Stimulated activated naive CD8-positive, alpha-beta T cell treated with anti-CD3 and anti-CD28 coated beads, Interleukin-15, Interleukin-2, amounts not matched to agents 100 U/mL and 50 U/mL, for 24 hours (primary cell): ENCODE measurements at regions not wholly inside any gene's neighbourhood (a gene's known extent, or its start where the extent isn't known, plus 50 kb on each side); places are given as distances from the start of the nearest gene placed in this dataset.
"Not testable (repeated sequence)": the region's sequence is repeated elsewhere in the genome, so short reads cannot be mapped to it uniquely, and the experiment has no call there.

Source experiments
- ATAC-seq: fragments of 150-1000 bp; cut with Tn5 transposase; one replicate; pipeline ENCODE4 v1.10.0; 2021
- DNase-seq: peaks from one replicate; pipeline ENCODE4 v3.0.0; 2021

DNA sequence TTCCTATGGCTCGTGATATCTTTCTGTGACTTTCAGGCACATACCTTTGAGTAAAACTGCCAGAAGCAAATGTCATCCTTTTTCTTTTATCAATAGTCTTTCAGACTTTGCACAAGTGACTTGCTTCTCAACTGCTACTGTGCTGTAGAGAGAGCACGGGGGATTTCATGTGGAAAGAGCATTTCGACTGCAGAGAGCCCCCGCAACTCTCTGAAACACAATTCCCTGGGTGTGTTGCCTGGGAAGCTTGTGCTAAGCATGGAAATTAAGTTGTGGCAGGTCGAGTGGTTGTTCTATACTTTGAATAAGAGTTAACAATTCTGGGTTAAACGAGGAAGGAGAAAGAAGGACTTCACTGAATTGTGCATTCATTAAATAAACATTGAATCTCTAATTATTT, 659.1 kb downstream of the TDRD15 start:
- DNase-seq, result no peak
- ATAC-seq, result no peak

GRCh38 chr2:21787941-21788340, 664.2 kb downstream of the TDRD15 start:
- ATAC-seq (no peak), DNase-seq (no peak)

DNA sequence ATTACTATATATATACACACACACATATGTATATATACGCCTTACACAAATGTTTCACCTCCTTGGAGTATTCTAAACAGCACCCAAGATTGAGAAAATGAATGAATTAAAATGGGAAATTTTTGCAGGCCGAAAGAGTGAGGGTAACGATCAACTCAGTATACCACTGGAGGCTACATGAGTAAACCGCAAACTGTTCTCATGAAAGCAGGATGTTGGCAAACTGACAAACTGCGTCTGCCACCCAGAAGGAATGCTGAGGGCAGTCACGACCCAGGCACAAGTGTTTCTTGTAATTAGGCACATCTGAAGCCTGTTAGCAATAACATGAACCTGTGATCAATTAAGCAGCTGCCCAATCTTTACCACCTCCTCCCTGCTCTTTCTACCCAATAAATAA, 666.5 kb downstream of the TDRD15 start:
- ATAC-seq, DNase-seq: not testable (repeated sequence)

GRCh38 chr2:21792571-21792970, 668.8 kb downstream of the TDRD15 start:
- no peak for DNase-seq
- ATAC-seq, result no peak

GRCh38 chr2:21793461-21793860, 669.7 kb downstream of the TDRD15 start:
- DNase-seq, result no peak

GRCh38 chr2:21794611-21795010, 670.8 kb downstream of the TDRD15 start:
- ATAC-seq (no peak), DNase-seq (no peak)

More at GRCh38 chr2:21793461-21793860, 669.7 kb downstream of the TDRD15 start:
- no peak for ATAC-seq

GRCh38 chr2:21800356-21800755, 676.6 kb downstream of the TDRD15 start:
- ATAC-seq, result no peak
- DNase-seq, result no peak

GRCh38 chr2:21803550-21803949, 679.8 kb downstream of the TDRD15 start:
- ATAC-seq (no peak), DNase-seq (no peak)

DNA sequence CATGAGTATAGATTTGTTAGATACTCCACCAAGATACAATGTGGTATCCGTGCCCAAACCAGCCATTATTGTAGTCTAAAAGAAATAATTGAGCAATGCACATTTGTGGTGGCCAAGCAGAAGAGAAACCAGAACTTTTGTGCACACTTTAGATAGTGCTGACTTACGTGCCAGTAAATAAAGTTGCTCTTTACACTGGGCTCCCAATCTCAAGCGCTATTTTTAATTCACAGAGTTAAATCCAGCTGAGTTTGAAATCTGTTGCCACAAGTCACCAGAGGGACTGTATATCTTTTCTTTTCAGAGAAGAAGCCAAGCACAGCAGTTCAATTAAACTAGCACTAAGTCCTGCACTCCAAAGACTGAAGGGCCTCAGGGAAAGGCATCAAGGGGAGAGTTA, 680.4 kb downstream of the TDRD15 start:
- ATAC-seq (no peak), DNase-seq (no peak)

DNA sequence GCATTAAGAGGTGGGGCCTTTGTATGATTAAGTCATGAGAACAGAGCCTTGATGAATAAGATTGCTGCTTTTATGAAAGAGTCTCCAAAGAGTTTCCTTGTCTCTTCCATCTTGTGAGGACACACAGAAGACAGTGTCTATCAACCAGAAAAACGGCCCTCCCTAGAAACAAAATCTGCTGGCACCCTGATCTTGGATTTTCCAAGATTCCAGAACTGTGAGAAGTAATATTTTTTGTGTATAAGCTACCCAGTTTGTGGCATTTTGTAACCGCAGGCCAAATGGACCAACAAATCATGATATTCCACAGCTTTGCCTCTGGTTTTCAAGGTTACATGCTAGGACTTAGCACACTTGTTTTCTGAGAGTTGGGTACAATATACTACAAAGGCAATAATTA, 687.8 kb downstream of the TDRD15 start:
- ATAC-seq (no peak), DNase-seq (no peak)

GRCh38 chr2:21812766-21813165, 689.0 kb downstream of the TDRD15 start:
- DNase-seq (no peak), ATAC-seq (no peak)

GRCh38 chr2:21814588-21815149, 690.9 kb downstream of the TDRD15 start:
- DNase-seq (no peak), ATAC-seq (no peak)

DNA sequence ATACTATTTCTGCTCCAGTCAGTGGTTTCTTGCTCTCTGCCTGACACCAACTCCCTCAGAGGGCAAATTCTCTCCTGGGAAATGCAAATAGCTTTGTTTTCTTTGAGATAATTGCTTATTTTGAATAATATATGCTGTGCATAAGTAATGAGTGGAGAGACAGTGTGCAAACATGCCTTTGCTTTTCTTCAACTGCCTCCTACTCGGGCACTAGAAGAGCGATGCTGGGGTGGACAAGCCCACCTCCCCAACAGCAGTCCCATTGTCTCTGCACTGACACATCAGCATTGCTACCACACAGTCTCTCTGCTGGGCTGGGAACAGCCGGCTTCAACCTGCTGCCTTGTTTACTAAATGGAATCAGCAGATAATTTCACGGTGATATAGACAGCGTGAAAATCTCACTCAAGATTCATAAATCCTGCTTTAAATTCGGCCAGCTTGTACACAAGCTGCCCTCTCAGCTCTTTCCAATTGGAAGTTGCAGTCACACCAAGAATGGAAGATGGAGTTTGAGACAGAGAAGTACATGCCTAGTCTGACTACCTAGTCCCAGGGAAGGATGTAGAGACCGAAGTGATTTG, 694.5 kb downstream of the TDRD15 start:
- DNase-seq, result no peak
- ATAC-seq, result no peak

DNA sequence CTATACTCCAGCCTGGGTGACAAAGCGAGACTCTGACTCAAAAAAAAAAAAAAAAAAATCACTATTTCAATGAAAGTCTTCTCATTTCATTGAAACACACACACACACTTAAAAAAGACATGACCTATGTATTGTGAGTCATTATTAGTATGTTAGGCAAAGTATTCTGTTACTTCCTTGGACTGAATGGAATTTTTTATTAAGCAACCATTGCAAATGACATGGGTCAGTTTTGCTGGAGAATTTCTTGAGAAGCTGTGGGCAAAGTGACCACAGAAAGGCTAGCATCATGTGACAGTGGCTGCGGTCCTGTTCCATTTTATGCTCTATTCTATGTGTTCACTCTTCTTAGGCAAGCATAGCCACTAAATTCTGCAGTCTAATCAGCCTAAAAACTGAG, 695.7 kb downstream of the TDRD15 start:
- DNase-seq (no peak), ATAC-seq (no peak)

DNA sequence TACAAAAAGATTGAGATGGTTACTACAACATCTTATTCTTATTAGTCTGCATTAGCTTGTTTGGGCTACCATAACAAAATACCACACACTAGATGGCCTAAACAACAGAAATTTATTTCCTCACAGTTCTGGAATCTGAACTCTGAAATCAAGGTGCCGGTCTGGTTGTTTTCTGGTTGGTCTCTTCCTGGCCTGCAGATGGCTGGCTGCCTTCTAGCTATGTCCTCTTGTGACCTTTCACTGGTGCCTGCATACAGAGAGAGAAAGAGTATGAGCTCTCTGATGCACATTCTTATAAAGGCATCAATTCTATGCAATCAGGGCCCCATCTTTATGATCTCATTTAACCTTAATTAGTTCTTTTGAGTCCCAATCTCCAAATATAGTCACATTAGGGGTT, 696.5 kb downstream of the TDRD15 start:
- DNase-seq, result no peak
- no peak for ATAC-seq

DNA sequence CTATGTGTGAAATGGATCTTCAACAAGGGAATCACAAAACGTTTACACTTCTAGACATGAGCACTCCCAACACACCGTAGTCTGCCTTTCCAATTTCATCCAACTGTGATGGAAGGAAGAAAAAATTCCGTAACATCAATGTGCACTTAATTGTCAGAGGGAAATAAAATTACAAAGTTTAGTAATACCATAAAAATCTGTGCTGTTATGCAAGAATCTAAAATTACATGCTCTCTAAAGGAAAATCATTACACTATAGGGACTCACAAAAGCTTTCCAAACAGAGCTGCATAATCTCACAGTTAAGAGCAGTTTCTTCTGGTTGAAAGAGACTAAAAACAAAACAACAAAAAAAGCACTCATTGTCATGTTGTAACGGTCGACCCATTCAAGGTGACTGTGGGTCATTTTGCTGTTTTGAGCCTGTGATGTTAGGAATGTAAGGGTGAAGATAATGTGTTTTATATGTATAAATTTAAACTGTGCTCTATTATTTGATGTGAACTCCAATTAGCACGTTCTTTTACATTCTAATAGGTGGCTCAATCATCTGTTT, 698.0 kb downstream of the TDRD15 start:
- DNase-seq, result no peak
- ATAC-seq, result no peak

DNA sequence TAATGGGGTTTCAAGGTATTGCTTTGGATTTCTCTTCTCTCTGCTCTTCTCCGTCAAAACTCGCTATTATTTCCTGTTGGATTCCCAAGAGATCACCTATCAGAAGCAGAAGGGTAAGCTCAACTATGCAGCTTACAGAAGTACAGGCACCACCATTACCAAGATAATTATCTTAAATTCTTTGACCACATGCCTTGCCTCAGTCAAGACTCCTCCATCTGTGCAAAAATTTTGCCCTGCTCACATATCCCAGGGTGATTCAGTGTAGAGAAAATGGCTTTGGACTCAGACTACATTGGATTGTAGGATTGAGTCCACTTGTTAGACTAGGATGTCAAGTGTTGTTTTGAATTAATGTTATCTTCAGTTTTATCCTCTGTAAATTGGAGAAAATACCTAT, 698.7 kb downstream of the TDRD15 start:
- no peak for ATAC-seq
- no peak for DNase-seq

DNA sequence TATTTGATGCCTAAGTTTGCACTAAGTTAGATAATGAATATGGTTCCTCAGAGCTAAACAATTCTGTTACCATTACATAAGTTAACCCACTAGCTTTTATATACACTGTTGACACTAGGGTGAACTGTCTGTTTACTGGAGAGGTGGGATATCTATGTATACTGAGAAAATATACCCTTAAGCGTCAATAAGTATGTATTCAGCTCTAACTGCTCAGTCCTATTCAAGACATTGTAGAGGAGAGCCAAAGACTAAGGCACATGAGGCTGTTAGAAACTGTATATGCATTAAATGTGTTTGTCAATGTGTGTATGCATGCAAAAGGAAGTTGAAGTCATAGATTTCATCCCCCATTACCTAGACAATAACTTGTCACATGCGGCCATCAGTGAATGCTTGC, 710.0 kb downstream of the TDRD15 start:
- DNase-seq (no peak), ATAC-seq (no peak)

GRCh38 chr2:21836261-21836660, 712.5 kb downstream of the TDRD15 start:
- DNase-seq (no peak), ATAC-seq (no peak)

- DNase-seq (no peak), ATAC-seq (no peak)
Observed at GRCh38 chr2:21836719-21837118, 713.0 kb downstream of the TDRD15 start.

DNA sequence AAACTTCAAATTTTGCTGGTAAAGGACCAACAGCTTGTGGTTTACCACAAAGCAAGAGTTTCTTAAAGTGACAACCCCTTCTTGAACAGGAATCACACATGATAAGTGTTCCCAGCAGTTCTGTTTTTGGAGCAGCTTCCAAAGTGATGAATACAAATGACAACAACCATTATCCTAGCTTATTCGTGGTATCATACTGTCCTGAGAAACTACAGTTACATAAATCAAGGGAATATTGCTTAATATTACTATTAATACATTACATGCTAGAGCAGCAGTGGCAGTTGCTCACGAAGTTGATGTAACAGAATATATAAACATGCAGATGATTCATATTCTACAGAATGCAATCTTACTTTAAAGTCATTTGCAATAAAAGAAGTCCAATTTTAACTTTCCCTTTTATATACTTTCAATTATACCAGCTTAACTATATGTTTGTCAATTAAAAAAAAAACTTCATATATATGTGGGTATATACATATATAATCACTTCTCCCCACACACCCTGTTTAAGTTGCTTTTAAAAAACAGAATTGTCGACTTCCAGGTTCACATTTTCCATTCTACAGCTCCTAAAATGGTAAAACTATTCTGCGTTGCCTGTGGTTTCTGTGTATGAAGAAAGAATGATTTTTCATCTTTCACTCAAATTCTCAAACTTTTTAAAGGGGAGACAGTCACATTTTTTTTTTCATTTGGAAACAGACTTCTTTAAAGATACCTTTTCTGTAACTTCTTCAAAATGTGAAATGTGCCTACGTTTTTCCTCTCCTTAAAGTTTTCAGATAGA, 713.6 kb downstream of the TDRD15 start:
- ATAC-seq (no peak), DNase-seq (no peak)

DNA sequence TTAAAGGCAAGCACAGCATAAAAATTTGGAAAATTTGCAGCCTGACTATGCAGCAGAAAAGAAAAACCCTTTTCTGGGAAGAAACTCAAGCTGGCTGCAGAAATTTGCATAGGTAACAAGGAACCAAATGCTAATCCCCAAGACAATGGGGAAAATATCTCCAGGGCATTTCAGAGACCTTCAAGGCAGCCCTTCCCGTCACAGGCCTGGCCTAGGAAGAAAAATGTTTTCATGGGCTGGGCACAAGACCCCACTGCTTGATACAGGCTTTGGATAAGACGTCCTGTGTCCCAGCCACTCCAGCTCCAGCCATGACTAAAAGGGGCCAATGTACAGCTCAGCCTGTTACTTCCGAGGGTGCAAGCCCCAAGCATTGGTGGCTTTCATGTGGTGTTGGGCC, 717.6 kb downstream of the TDRD15 start:
- ATAC-seq (no peak), DNase-seq (no peak)

DNA sequence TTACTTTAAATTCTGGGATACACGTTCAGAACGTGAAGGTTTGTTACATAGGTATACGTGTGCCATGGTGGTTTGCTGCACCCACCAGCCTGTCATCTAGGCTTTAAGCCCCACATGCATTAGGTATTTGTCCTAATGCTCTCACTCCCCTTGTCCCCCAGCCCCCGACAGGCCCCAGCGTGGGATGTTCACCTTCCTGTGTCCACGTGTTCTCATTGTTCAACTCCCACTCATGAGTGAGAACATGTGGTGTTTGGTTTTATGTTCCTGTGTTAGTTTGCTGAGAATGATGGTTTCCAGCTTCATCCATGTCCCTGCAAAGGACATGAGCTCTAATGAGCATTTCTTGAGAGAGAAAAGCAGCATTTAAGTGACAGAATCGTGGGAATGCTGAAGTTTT, 726.6 kb downstream of the TDRD15 start:
- not testable (repeated sequence) for DNase-seq, ATAC-seq
